WTC11 (cell line): ENCODE measurements at regions not wholly inside any gene's neighbourhood (a gene's known extent, or its start where the extent isn't known, plus 50 kb on each side); places are given as distances from the start of the nearest gene placed in this dataset.

ENCODE experiments used
- AFF4 ChIP-seq: sonication (generic); formaldehyde crosslinking; IDR thresholded peaks from 2 replicates; pipeline ENCODE4 v1.8.1; 2023; ENCODE audit warnings: mild to moderate bottlenecking, missing genetic modification reagents, borderline replicate concordance
- AR ChIP-seq: fragments of 250-450 bp; sonication (Bioruptor Pico); IDR thresholded peaks from 2 replicates; pipeline ENCODE4 v1.9.0; 2021; ENCODE audit warnings: mild to moderate bottlenecking
- ARID4B ChIP-seq: sonication (generic); formaldehyde crosslinking; IDR thresholded peaks from 2 replicates; pipeline ENCODE4 v1.8.0; 2023; ENCODE audit warnings: missing genetic modification reagents, mild to moderate bottlenecking, borderline replicate concordance
- CBFB ChIP-seq: sonication (generic); formaldehyde crosslinking; IDR thresholded peaks from 2 replicates; pipeline ENCODE4 v1.8.1; 2022; ENCODE audit warnings: mild to moderate bottlenecking, low read depth, missing genetic modification reagents
- FOXP4 ChIP-seq: sonication (generic); formaldehyde crosslinking; IDR thresholded peaks from 2 replicates; pipeline ENCODE4 v1.8.0; 2022; ENCODE audit warnings: mild to moderate bottlenecking, missing genetic modification reagents
- IRF2 ChIP-seq: sonication (generic); formaldehyde crosslinking; IDR thresholded peaks from 2 replicates; pipeline ENCODE4 v1.8.0; 2022; ENCODE audit warnings: low read depth, missing genetic modification reagents, borderline replicate concordance
- MLX ChIP-seq: sonication (generic); formaldehyde crosslinking; IDR thresholded peaks from 2 replicates; pipeline ENCODE4 v1.8.1; 2023; ENCODE audit warnings: mild to moderate bottlenecking, missing genetic modification reagents, moderate library complexity
- MXD4 ChIP-seq: fragments of 250-450 bp; sonication (Bioruptor Pico); IDR thresholded peaks from 2 replicates; pipeline ENCODE4 v1.8.0; 2021; ENCODE audit warnings: mild to moderate bottlenecking, moderate library complexity, borderline replicate concordance
- NFE2L1 ChIP-seq: sonication (generic); formaldehyde crosslinking; IDR thresholded peaks from 2 replicates; pipeline ENCODE4 v1.8.1; 2023; ENCODE audit warnings: missing genetic modification reagents
- SP1 ChIP-seq: sonication (generic); formaldehyde crosslinking; conservative IDR thresholded peaks from 2 replicates; pipeline ENCODE4 v1.8.1; 2022; ENCODE audit warnings: missing genetic modification reagents
- STAT6 ChIP-seq: sonication (generic); formaldehyde crosslinking; conservative IDR thresholded peaks from 2 replicates; pipeline ENCODE4 v1.8.1; 2023; ENCODE audit warnings: mild to moderate bottlenecking, low read depth, missing genetic modification reagents, moderate library complexity
- TEAD4 ChIP-seq: sonication (generic); formaldehyde crosslinking; IDR thresholded peaks from 2 replicates; pipeline ENCODE4 v1.8.0; 2022; ENCODE audit warnings: mild to moderate bottlenecking, missing genetic modification reagents
- ZNF425 ChIP-seq: fragments of 250-450 bp; sonication (Bioruptor Pico); conservative IDR thresholded peaks from 2 replicates; pipeline ENCODE4 v1.9.0; 2021; ENCODE audit warnings: mild to moderate bottlenecking
- ZNF512 ChIP-seq: sonication (generic); formaldehyde crosslinking; IDR thresholded peaks from 2 replicates; pipeline ENCODE4 v1.8.1; 2022; ENCODE audit warnings: missing genetic modification reagents, borderline replicate concordance
- ZSCAN18 ChIP-seq: fragments of 250-450 bp; sonication (Bioruptor Pico); IDR thresholded peaks from 2 replicates; pipeline ENCODE4 v2.1.2; 2022; ENCODE audit warnings: mild to moderate bottlenecking, moderate library complexity

- TF ChIP-seq ZNF425 (CRISPR knock-in tag) (no peak), MLX (CRISPR knock-in tag) (no peak), CBFB (CRISPR knock-in tag) (no peak), IRF2 (no peak), FOXP4 (CRISPR knock-in tag) (no peak), MXD4 (CRISPR knock-in tag) (no peak), ZSCAN18 (CRISPR knock-in tag) (no peak), ARID4B (CRISPR knock-in tag) (no peak), AFF4 (no peak), ZNF512 (no peak), AR (CRISPR knock-in tag) (no peak), SP1 (CRISPR knock-in tag) (no peak), TEAD4 (CRISPR knock-in tag) (no peak), STAT6 (CRISPR knock-in tag) (no peak), NFE2L1 (CRISPR knock-in tag) (no peak)
These were observed 248.8 kb downstream of the HNMT start (continued) for GRCh38 chr2:138213084-138213483.
